Lower lobe of right lung (tissue), 2 donors: ENCODE measurements at regions not wholly inside any gene's neighbourhood (a gene's known extent, or its start where the extent isn't known, plus 50 kb on each side); places are given as distances from the start of the nearest gene placed in this dataset.
A peak's percentile ranks its signal among the peaks of the same experiment; 100 is the strongest.

Experiments
- ATAC-seq, 2 donors: fragments of 200-7000 bp; cut with Tn5 transposase; one replicate each; pipeline ENCODE4 v1.9.1; 2020 to 2022; ENCODE audit warnings: mild to moderate bottlenecking in 2 of 2, moderate library complexity in 2 of 2
- DNase-seq: peaks from one replicate; pipeline ENCODE4 v3.0.0-alpha.2; 2020
- H3K27ac ChIP-seq: fragments of 200-600 bp; one replicate; pipeline ENCODE4 v1.8.0; 2022
- H3K27me3 ChIP-seq: fragments of 200-600 bp; one replicate; pipeline ENCODE4 v1.8.0; 2022; ENCODE audit warnings: low read depth
- H3K36me3 ChIP-seq: fragments of 200-600 bp; one replicate; pipeline ENCODE4 v1.8.0; 2022; ENCODE audit warnings: mild to moderate bottlenecking
- H3K4me1 ChIP-seq: fragments of 200-600 bp; one replicate; pipeline ENCODE4 v1.8.0; 2022
- H3K4me3 ChIP-seq: fragments of 200-600 bp; one replicate; pipeline ENCODE4 v1.8.0; 2022; ENCODE audit warnings: mild to moderate bottlenecking
- H3K9me3 ChIP-seq: fragments of 200-600 bp; one replicate; pipeline ENCODE4 v1.8.0; 2022
- CTCF ChIP-seq: fragments of 200-600 bp; IDR thresholded peaks from one replicate; pipeline ENCODE4 v1.8.0; 2022; ENCODE audit warnings: antibody characterized with exemption, mild to moderate bottlenecking
- intact Hi-C: fragments of 100-400 bp; cut with DNase I; formaldehyde crosslinking; loops from one replicate; pipeline ENCODE4 v1.11.0; 2022
- donor health status: DM: no; HTN: yes; CAD: no; lungs with severe emphysema.

GRCh38 chr15:93981706-93982105, 249.7 kb upstream of the MCTP2 start:
- Histone ChIP-seq H3K4me1 (peaks cover 7% of the 10 kb centered on the region), H3K27ac (no peak overlapping the region), H3K36me3 (no peaks in the 10 kb centered on the region), H3K4me3 (no peak overlapping the region), H3K9me3 (no peaks in the 10 kb centered on the region), H3K27me3 (no peaks in the 10 kb centered on the region)
- no peak for DNase-seq
- TF ChIP-seq CTCF = no peak
- intact Hi-C loops = no loop called here
- ATAC-seq = no peak

- H3K9me3 ChIP-seq = no peaks in the 10 kb centered on the region
- H3K36me3 ChIP-seq = no peaks in the 10 kb centered on the region
- no peak overlapping the region for H3K27ac ChIP-seq
- TF ChIP-seq CTCF = no peak
- ATAC-seq = peak in 1 of 2 donors; percentile 62
- no peak overlapping the region for H3K4me3 ChIP-seq
- no peak for DNase-seq
- peaks cover 7% of the 10 kb centered on the region for H3K4me1 ChIP-seq
- H3K27me3 ChIP-seq = no peaks in the 10 kb centered on the region
- intact Hi-C loops = no loop called here
Measured at GRCh38 chr15:93980261-93980911, 251.0 kb upstream of the MCTP2 start.

- peaks cover 2% of the 10 kb centered on the region for H3K4me1 ChIP-seq
- H3K27ac ChIP-seq = no peak overlapping the region
- H3K36me3 ChIP-seq = no peaks in the 10 kb centered on the region
- no peak for DNase-seq
- ATAC-seq = no peak
- TF ChIP-seq CTCF = peak; percentile 28
- no peaks in the 10 kb centered on the region for H3K27me3 ChIP-seq
- intact Hi-C loops = no loop called here
- no peaks in the 10 kb centered on the region for H3K9me3 ChIP-seq
- H3K4me3 ChIP-seq = no peak overlapping the region
Measured at GRCh38 chr15:93974804-93975481, 256.4 kb upstream of the MCTP2 start.

- H3K36me3 ChIP-seq = no peaks in the 10 kb centered on the region
- intact Hi-C loops = no loop called here
- DNase-seq (no peak), ATAC-seq (no peak)
- TF ChIP-seq CTCF = no peak
- H3K27ac ChIP-seq = no peak overlapping the region
- H3K9me3 ChIP-seq = no peaks in the 10 kb centered on the region
- H3K4me3 ChIP-seq = no peak overlapping the region
- no peaks in the 10 kb centered on the region for H3K4me1 ChIP-seq
- no peaks in the 10 kb centered on the region for H3K27me3 ChIP-seq
Measured at GRCh38 chr15:93973287-93973686, 258.1 kb upstream of the MCTP2 start.

- Histone ChIP-seq H3K4me3 (no peak overlapping the region), H3K27me3 (no peaks in the 10 kb centered on the region), H3K4me1 (no peaks in the 10 kb centered on the region), H3K36me3 (no peaks in the 10 kb centered on the region), H3K27ac (no peak overlapping the region), H3K9me3 (no peaks in the 10 kb centered on the region)
- intact Hi-C loops = no loop called here
- no peak for DNase-seq
- no peak for ATAC-seq
- no peak for TF ChIP-seq CTCF
Measured at GRCh38 chr15:93968773-93969172, 262.6 kb upstream of the MCTP2 start.
